HG02678 (cell line): ENCODE measurements at regions not wholly inside any gene's neighbourhood (a gene's known extent, or its start where the extent isn't known, plus 50 kb on each side); places are given as distances from the start of the nearest gene placed in this dataset.
"Not testable (repeated sequence)": the region's sequence is repeated elsewhere in the genome, so short reads cannot be mapped to it uniquely, and the experiment has no call there.

Experiments used
- ATAC-seq: cut with Tn5 transposase; IDR thresholded peaks from one replicate; pipeline ENCODE4 v1.9.1; 2021; ENCODE audit warnings: mild to moderate bottlenecking, moderate library complexity; ENCODE audit not compliant: unreplicated experiment

DNA sequence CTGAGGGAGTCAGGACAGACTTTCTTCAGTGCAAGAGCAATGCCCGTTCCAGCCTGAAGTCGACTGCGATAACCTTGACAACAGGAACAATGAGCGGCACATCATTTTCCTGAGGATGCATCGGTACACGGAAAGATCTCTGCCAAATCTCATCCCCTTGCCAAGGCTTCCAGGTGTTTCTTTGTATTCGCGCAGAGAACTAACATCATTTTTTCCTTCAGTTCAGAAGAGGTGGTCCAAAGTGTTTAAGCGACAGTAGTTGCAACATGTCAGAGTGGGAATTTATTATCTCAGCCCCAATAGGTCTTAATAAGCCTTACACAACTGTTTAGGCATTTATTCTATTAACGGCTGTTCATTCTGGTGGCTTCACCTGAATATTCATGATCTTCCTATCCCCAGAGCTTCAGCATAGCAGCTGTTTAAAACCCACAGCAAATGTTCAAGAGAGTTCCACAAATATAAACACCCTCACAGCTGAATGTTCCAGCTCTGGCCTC is 129.7 kb upstream of the NFIA start:
- ATAC-seq: no peak

DNA sequence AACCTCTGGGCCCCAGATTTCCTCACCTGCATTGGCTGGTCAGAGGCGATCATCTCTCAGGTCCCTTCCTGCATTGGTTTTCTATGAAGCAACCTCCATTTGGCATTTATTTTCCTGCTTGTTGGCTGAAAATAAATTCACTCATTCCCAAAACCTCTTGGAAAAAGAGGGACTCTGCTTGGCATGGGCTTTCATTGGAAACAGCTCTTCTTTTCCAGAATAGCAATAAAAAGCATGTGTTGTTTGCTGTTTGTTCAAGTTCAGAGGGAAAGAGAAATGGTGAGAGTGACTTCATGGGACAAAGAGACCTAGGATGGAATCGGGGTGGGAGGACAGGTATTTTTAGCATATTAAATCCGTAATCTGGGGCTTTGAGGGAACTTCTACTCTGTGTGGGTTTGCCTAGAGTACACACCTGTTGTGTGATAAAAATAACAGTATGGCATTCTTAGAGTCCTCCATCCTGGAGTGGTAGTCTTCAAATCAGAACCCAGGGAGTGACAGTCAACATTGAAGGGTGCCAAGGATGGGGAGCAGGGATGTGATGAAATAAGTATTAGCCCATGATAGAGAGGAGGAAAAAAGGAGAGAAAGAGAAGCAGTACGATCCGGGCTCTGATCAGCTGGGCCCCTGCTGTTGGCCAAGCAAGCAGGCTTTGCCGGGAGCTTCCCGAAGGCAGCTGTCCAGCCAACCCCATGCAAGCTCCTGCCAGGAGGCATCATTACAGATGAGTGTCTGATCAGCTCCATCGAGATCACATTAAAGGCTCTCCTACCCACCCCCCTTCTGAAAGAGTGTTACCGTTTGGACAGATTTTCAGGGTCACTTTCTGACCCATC is 131.9 kb upstream of the NFIA start:
- no peak for ATAC-seq

- ATAC-seq: no peak
Measured at GRCh38 chr1:60949826-60950197, 132.5 kb upstream of the NFIA start.

DNA sequence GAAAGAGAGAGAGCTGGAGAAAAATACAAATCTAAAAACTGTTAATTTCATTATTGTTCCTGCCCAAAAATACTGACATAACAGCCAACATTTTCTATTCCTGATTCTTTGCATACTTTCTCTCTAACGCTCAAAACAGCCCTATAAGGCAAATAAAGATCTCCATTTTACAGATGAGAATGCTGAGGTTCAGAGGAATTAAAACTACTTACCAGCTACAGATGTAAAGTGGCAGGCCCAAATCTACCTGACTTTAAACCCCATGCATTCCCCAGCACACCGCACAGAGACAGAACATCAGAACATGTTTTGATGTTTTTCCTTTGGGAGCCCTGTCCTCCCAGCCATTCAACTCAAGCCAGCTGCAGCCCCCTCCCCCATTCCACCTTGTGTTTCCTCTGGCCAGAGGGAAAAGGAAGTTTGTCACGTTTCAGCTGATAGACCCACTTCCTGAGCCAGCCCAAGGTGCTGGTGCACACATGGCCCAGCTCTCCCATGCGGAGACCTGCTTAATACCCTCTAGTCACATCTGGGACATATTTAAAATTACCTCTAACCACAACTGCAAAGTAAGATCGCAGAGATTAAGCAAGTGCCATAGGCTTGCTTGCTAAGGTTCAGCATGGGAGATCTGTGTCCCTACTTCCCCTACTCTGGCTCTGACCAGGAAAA is 133.1 kb upstream of the NFIA start:
- ATAC-seq: no peak

DNA sequence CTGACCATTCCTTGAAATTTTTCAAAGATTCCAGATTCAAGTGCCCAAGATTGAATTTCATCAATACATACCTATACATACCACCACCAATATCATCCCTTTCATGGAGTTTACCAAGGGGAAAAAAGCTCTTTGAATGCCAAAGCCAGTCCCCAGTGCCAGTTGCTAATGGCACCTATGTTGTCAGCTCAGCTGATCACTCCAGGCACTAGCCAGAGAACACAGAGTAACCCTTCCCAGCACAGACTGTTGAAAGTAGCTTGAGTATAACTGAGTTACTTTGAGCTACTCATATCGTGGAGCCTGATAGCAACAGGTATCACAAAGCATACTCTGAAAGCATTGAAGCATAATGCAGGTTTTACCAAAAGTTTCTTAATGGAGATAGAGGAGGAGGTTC is 133.9 kb upstream of the NFIA start:
- no peak for ATAC-seq

DNA sequence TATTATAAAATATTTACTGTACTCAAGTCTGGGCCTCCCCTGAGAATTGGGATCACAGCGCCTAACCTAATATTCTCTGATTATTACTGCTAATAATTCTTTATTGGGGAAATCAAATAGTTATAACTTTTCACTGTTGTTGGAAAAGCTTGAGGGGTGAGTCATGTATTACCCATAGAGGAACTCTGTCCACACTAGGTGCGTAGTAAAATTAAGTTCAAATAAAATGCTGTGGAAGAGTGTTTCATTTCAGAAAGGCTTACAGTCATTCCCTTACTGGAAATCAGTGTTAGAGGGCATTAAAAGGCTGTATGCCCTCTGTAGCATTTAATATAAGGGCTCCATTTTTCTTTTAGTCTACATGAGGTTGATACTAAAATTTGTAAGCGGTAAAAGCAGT is 135.0 kb upstream of the NFIA start:
- no peak for ATAC-seq

DNA sequence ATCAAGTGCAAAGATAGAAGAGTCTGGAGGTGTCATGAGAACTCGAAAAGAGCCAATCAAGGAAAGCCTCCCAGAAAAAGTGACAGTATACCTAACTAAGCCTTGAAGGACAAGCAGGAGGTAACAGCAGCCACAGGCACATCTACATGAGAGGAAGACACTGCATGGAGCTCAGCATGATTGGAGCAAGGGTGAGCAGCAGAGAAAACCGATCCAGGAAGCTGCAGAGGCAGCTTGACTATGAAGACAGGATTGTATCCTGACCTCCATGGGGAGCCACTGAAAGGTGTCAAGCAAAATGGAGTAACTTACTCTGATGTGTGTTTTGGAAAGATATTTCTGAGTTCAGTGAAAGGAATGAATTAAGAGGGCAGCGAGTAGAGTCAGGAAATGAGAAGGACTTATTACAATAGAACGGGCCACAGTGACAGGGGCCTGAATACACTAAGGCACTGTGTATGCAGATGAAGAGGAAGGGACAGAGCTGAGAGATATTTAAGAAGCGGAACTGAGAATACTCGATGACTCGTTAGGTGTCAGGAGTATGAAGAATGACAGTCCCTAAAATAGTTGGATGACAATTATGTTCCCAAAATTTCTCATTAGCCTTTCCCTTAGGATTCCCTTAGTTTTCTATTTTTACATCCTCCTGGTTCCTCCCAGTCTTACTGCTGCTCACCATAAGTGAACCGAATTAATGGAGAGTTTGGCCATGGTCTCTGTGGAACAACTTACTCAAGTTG is 139.3 kb upstream of the NFIA start:
- no peak for ATAC-seq

GRCh38 chr1:60942291-60942690 is 140.1 kb upstream of the NFIA start:
- no peak for ATAC-seq

- ATAC-seq: not testable (repeated sequence)
Measured at GRCh38 chr1:60940685-60941084, 141.7 kb upstream of the NFIA start.

DNA sequence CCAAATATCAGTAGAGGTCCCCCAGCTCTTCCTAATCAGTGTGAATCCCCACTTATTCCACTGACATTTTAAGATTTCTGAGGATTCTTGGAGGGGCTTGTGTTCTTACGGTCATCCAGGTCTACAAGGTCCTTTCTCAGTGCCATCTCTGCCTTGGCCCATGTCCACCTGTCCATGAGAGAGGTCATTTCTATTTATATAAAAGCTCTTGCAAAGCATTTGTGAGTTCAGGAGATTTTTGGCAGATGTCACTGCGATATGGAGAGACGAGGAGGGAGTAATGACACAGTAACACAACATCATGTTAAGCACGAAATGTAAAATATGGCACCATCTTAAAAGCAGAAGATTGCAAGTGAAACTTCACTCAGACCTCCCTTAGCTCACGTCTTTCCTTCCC is 144.6 kb upstream of the NFIA start:
- ATAC-seq: no peak

DNA sequence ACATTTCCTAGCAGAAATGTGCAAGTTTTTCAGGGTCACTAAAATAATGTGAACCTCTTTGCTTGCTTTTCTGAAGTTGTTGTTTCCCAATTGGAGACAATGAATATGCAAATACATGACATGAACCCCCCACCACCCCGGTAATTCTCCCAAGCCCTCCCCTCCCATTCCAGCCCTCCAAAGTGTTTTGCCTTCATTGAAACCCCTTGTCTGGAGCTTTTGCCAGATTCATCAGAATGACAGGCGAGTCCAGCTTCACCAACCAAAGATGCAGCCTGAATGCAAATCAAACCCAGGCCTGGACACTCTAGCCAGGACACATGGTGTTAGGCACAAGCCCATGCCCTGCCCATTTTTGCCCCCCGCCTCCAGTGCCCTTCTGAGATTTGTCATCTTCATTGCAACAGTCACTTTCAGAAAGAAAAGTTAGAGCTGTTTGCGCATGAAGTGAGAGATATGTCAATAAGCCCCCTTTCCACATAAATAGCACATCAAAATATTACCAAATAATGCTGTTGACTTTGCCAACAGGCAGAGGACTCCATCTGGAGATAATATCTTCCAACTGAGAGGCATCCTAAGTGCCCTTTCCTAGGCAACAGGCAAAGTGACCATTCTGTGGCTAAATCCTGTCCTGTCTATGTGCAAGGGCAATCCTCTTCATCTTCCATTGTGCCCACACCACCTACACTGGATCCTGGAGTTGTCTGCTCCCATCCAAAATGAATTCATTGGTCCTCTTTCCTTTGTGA is 145.6 kb upstream of the NFIA start:
- no peak for ATAC-seq

DNA sequence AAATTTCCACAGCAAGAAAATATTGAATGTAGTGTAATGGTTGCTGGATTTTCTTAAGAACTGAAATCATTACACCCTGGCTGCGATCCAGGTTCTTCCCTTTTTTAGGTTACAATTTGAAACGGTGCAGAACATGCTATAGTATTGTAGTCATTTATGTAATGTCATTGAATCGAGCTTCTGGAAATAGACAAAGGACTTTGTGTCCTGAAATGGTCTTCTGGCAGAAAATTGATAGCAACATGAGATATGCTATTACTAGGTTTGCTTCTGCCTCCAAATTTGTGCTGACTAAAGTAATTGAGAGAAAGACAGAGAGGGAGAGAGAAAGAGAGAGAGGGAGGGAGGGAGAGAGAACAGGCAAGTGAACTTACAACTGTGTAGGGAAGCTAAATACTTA is 146.2 kb upstream of the NFIA start:
- no peak for ATAC-seq

DNA sequence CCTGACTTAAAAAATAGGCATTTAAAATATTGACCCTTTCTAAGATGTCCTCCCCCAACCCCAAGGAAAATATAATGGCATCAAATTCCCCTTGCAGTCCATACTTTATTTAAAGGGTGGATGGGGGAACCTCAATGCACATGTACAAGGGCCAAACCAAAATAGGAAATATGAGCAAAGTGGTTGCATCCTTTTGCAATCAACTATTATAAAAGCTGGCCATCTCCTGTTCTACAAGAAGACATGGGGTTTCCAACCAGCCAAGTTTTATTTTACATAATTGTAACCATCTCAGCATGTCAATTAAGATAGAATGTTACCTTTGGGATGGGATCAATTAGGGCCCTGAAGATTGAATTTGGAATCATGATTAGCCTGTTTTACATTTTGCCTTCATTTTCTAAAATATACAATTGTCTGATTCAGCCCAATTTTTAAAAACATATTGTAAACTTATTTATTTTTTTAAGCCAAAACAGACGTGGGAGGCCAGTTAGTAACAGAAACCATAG is 146.7 kb upstream of the NFIA start:
- no peak for ATAC-seq

GRCh38 chr1:60930130-60930529 is 152.2 kb upstream of the NFIA start:
- ATAC-seq: no peak

GRCh38 chr1:60924964-60925798 is 157.2 kb upstream of the NFIA start:
- no peak for ATAC-seq

DNA sequence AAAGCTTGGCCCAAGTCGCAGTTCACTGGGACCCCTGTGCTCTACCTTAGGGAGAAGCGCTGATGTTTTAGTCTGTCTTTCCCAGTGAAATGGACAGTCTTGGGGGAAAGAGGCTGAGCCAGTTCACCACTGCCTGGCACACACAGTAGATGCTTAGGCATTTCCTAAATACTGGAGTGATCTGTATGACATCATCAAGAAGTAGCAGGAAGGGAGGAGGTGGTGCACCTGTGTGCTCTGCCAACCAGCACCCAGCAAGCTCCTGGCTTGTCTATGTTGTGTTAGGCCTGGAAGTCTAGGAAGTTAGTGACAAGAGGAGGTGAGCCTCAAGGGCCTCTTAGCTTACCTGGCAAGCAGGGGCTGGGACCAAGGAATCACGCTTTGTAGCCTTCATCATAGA is 158.2 kb upstream of the NFIA start:
- ATAC-seq: no peak

DNA sequence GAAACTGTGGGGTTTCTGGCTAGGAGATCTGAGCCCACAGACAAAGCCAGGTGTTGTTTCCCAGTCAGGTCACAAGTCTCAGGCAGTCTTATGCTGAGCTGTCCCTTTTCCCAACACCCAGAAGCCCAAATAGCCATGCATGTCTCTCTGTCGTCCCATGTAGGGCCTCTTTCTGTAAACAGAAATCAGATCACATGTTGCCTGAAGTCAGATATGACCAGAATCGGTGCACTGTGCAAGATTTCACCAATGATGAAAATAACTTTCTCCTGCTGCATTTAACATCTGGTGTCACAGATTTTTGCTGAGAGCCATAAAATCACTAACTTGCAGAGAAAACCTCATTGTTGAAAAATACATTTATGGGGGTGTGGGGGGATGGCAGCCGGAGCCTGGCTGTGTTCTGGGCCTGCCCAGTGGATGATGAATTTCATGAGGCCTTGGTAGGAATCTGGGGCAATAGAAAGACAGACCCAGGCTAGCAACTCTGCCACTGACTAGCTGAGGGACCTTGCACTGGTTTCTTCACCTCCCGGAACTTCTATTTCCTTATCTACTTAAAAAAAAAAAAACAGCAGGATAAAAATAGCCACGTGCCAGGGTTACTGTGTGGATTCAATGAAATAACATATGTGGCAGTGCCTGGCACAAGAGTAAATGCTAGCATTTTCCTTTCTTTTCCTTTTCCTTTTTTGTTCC is 158.8 kb upstream of the NFIA start:
- ATAC-seq: no peak

DNA sequence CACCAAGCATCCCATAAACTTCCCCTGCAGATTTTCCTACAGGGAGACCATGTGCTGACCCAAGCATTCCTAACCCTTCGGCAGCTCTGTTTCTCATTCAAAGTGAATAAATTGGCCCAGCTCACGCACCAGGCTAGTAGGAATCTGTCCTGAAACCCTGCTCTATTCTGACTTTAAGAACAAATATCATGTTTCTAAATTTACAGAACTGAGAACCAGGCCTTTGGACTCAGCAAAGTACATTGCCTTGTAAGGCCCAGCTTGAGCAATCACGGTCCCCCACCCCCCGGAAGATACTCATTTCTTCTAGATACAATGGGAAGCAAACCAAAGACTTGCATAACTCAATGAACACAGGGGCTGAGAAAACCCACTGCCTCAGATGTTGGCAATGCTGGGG is 160.1 kb upstream of the NFIA start:
- no peak for ATAC-seq

DNA sequence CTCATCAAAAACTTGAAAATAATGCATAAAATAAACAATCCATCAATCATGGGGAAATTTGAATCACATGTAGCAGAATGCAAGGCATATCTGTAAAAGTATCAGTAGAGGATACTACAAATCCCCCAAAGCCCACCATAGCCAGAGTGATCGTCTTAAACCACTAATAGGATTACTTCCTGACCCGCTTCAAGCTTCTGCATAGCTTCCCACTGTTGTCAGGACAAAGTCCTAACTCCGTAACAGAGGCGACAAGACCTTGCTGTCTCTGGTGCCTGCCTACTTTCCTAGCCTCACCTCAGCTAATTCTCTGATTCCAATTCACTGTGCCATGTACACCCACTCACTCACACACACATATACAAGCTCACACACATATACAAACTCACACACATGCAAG is 161.2 kb upstream of the NFIA start:
- no peak for ATAC-seq
